BJ (cell line): ENCODE measurements at regions not wholly inside any gene's neighbourhood (a gene's known extent, or its start where the extent isn't known, plus 50 kb on each side); places are given as distances from the start of the nearest gene placed in this dataset.

ENCODE experiments used
- CTCF ChIA-PET: fragments of 350-600 bp; formaldehyde crosslinking; extraction: SDS; loops from one replicate; lab custom pipeline; 2021; ENCODE audit warnings: antibody characterized with exemption, inconsistent platforms; lab: Yijun Ruan, JAX
- POLR2A ChIA-PET: fragments of 300-600 bp; sonication (Branson Sonifier 250); formaldehyde crosslinking; extraction: SDS; loops from one replicate; lab custom pipeline; 2021; ENCODE audit warnings: antibody characterized with exemption; lab: Charles Lee
- DNase-seq: peaks from one replicate; pipeline ENCODE4 v3.0.0-alpha.2; 2011; ENCODE audit warnings: low read depth
- H3K27me3 ChIP-seq: 2 replicates; pipeline ENCODE4 v1.6.0; 2011; ENCODE audit warnings: low read length; ENCODE audit not compliant: control insufficient read depth, insufficient read depth
- H3K36me3 ChIP-seq: 2 replicates; pipeline ENCODE4 v1.5.1; 2011; ENCODE audit warnings: low read length; ENCODE audit not compliant: control insufficient read depth, insufficient read depth
- H3K4me3 ChIP-seq: 2 replicates; pipeline ENCODE4 v1.5.1; 2011; ENCODE audit warnings: low read depth, mild to moderate bottlenecking, control low read depth, low read length
- TF ChIP-seq, protein P1 (sequence below): IDR thresholded peaks from 2 replicates; pipeline ENCODE4 v1.5.1; 2011; ENCODE audit warnings: low read depth, mild to moderate bottlenecking, control low read depth, inconsistent platforms, low read length, moderate library complexity; ENCODE audit not compliant: insufficient read depth

DNA sequence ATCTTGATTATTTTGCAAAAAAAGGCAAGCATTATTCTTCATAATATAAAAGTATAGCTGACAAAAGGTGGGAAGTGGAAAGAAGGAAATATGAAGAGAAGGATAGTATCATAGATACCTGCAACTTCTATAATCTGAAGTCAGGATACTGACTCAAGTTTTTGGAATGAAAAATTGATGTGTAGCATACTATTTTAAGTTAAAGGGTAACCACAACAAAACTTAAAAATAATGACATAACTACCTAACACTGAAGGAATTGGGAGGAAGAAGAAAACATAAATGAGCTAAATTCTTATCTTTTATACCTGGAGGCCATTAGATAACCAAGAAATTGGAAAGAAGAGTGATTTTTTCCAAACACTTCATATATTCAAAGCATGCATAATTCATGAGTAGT, 51.8 kb upstream of the TLE1 start:
- POLR2A ChIA-PET: no interaction called here

DNA sequence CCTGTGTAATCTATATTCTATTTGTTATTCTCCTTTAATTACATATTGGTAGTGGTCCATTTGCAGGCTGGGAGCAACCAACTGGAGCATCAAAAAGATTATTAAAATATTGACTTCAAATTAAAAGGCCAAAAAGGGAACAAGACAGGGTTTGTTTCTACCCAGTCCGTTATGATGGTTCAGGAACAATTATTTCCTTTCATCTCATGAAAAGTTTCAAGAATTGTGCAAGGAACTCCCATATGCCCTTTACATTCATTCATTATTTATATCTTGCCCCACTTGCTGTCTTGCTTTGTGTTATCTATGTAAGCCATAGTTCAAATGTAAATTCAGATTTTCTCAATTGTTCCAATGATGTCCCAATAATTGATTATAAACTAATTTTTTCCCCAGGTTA, 58.7 kb upstream of the TLE1 start:
- Histone ChIP-seq H3K27me3 (no peaks in the 10 kb centered on the region), H3K4me3 (no peak overlapping the region), H3K36me3 (no peaks in the 10 kb centered on the region)
- TF ChIP-seq, protein P1, sequence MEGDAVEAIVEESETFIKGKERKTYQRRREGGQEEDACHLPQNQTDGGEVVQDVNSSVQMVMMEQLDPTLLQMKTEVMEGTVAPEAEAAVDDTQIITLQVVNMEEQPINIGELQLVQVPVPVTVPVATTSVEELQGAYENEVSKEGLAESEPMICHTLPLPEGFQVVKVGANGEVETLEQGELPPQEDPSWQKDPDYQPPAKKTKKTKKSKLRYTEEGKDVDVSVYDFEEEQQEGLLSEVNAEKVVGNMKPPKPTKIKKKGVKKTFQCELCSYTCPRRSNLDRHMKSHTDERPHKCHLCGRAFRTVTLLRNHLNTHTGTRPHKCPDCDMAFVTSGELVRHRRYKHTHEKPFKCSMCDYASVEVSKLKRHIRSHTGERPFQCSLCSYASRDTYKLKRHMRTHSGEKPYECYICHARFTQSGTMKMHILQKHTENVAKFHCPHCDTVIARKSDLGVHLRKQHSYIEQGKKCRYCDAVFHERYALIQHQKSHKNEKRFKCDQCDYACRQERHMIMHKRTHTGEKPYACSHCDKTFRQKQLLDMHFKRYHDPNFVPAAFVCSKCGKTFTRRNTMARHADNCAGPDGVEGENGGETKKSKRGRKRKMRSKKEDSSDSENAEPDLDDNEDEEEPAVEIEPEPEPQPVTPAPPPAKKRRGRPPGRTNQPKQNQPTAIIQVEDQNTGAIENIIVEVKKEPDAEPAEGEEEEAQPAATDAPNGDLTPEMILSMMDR: no peak
- DNase-seq: no peak
- ChIA-PET POLR2A (no interaction called here), CTCF (no interaction called here)

More for the DNA sequence above, 51.8 kb upstream of the TLE1 start:
- H3K4me3 ChIP-seq: no peak overlapping the region
- CTCF ChIA-PET: interaction anchor here (0.5 to 0.7 kb wide), 2 partner anchors 40 to 132 kb away, joined by 3 read pairs; no protein-coding TSS in a partner anchor
- no peaks in the 10 kb centered on the region for H3K36me3 ChIP-seq
- H3K27me3 ChIP-seq: no peaks in the 10 kb centered on the region
- no peak for DNase-seq
- TF ChIP-seq, protein P1: no peak

DNA sequence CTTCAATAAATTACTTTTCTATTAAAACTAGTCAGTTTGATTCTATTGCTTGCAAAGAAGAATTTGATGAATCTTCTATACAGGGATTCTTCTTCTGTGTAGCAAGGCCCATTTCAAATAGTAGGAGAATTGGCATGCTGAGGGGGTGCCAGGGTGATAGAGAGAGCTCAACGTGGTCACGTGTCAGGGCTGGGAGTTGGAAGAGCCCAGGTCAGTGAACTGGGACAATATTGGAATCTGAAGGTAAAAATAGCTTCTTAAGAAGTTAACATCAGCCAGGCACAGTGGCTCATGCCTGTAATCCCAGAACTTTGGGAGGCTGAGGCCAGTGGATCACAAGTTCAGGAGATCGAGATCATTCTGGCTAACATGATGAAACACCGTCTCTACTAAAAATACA, 64.1 kb upstream of the TLE1 start:
- no peak overlapping the region for H3K4me3 ChIP-seq
- ChIA-PET POLR2A (no interaction called here), CTCF (no interaction called here)
- no peaks in the 10 kb centered on the region for H3K36me3 ChIP-seq
- TF ChIP-seq, protein P1: no peak
- H3K27me3 ChIP-seq: no peaks in the 10 kb centered on the region
- no peak for DNase-seq

DNA sequence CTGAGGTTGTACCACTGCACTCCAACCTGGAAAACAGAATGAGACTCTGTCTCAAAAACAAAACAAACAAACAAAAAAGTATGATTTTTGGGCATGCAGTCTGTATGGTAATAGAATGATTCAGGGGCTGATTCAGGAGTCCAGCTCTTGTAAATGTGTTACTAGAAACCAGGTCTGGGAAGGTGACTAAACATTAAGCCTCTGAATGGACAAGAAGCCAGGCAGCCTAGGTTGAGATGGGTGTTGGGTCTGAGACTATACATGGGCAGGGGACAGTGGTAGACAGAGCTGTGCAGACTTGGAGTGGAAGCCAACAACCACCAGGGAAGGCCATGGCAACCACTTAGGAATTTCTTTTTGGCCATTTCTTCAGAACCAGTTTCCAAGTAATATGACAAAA, 64.9 kb upstream of the TLE1 start:
- no peaks in the 10 kb centered on the region for H3K36me3 ChIP-seq
- ChIA-PET CTCF (interaction anchor here (1.2 kb wide), 1 partner anchor 20 kb away, joined by 3 read pairs; no protein-coding TSS in a partner anchor), POLR2A (no interaction called here)
- no peaks in the 10 kb centered on the region for H3K27me3 ChIP-seq
- TF ChIP-seq, protein P1: no peak
- H3K4me3 ChIP-seq: no peak overlapping the region
- DNase-seq: no peak

DNA sequence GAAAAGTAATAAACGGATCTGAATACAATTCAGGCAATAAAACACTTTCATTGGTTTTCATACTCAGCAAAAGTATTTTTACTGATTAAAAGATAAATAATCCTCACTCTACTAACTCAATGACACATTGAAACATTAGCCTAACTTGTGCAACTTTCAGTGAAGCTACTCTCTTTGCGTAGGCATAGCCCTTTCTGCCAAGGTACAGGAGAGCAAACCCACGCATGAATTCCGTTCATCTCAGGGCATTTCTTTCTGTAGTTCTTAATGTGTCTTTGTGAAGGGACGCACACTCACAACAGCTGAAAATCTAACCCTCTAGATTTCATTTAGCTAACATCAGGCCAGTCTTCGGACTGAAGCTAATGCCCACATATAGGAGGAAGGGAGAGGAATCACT, 66.4 kb upstream of the TLE1 start:
- no peak for DNase-seq
- Histone ChIP-seq H3K4me3 (no peak overlapping the region), H3K27me3 (no peaks in the 10 kb centered on the region), H3K36me3 (no peaks in the 10 kb centered on the region)
- ChIA-PET CTCF (interaction anchor here (0.7 kb wide), 1 partner anchor 33 kb away, joined by 3 read pairs; no protein-coding TSS in a partner anchor), POLR2A (no interaction called here)
- TF ChIP-seq, protein P1: no peak
